ENCODE measurements at regions not wholly inside any gene's neighbourhood (a gene's known extent, or its start where the extent isn't known, plus 50 kb on each side); places are given as distances from the start of the nearest gene placed in this dataset.
"Not testable (repeated sequence)": the region's sequence is repeated elsewhere in the genome, so short reads cannot be mapped to it uniquely, and the experiment has no call there.

DNA sequence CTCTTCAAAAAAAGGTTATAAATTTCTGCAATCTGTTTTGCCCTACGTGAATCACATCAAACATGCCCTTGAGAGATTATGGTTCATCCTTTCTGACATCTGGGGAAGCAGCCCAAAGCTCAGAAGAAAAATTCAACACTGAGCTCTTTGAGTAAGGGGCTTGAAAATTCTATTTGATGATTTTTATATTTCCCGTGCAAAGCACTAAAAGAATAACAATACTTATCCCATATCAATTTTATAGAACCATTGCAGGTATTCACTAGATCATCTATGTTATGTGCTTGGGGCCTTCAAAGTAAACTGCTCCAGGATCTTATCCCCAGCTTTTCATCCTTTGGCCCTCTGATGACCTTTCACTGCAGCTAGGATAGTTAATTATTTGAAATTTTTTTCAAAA lies 966.9 kb upstream of the CNTN5 start:
- TF ChIP-seq CTCF (IDR thresholded peaks at IDR 0.05; ENCODE audit: low read depth, low read length), result no peak
- DNase-seq (ENCODE audit: extremely low read depth, low read depth), result no peak

- DNase-seq (ENCODE audit: extremely low read depth, low read depth), result no peak
- no peak for TF ChIP-seq CTCF (IDR thresholded peaks at IDR 0.05; ENCODE audit: low read depth, low read length)
These were observed 963.8 kb upstream of the CNTN5 start for GRCh38 chr11:98056945-98057344.

DNA sequence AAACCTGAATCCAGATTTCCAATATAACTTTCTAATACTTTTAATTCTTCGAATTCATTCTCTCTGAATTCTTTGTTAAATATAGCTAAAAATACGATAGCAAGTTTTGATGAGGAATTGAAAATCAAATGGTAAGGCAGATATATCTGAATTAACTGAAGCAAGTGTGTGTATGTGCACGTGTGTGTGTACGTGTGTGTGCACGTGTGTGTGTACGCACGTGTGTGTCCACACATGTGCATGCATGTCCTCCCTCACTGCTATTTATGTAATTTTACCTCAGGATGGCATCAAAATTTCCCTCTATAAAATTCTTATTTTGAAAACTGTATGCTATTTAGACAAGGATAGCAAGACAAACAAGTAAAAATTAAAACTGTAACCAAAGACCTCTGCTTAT lies 961.3 kb upstream of the CNTN5 start:
- no peak for DNase-seq (ENCODE audit: extremely low read depth, low read depth)

GRCh38 chr11:98060759-98061158 lies 960.0 kb upstream of the CNTN5 start:
- no peak for DNase-seq (ENCODE audit: extremely low read depth, low read depth)

More for the DNA sequence above, 961.3 kb upstream of the CNTN5 start:
- TF ChIP-seq CTCF (IDR thresholded peaks at IDR 0.05; ENCODE audit: low read depth, low read length), result no peak

DNA sequence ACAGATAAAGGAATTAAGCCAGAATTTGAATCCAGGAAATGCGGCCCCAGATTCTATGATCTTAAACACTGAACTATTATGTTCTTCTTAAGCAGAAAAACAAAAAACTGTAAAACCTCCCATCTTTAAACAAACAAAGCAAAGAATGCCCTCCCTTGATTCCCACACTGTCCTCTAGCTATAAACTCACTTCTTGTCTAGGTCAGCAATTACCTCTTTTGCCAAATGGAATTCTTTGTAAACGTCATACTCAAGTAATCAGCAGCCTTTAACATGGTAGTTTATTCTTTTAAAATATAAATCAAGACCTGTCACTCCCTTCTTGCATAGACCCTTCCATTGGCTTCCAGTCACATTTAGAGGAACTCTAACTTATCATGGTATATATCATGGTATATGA lies 958.9 kb upstream of the CNTN5 start:
- no peak for TF ChIP-seq CTCF (IDR thresholded peaks at IDR 0.05; ENCODE audit: low read depth, low read length)
- DNase-seq (ENCODE audit: extremely low read depth, low read depth), result no peak

More at GRCh38 chr11:98060759-98061158, 960.0 kb upstream of the CNTN5 start:
- TF ChIP-seq CTCF (IDR thresholded peaks at IDR 0.05; ENCODE audit: low read depth, low read length), result no peak

DNA sequence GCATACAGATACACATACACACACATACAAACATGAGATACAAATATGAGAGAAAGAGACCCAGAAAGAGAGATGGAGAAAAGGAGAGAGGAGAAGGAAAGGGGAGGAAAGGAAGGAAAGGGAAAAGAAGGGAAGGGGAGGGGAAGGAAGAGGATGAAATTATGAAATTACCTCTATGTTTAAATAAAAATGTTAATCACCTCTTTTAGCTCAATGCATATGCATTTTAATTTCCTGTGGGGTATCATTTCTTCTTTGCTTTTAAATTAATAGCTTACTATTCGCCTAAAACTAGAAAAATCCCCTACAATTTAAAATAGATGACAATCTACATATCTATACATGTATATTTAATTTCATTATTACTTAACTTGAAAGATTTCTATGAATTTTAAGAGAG lies 958.0 kb upstream of the CNTN5 start:
- DNase-seq (ENCODE audit: extremely low read depth, low read depth), result no peak
- TF ChIP-seq CTCF (IDR thresholded peaks at IDR 0.05; ENCODE audit: low read depth, low read length), result no peak

- DNase-seq (ENCODE audit: extremely low read depth, low read depth), result no peak
- no peak for TF ChIP-seq CTCF (IDR thresholded peaks at IDR 0.05; ENCODE audit: low read depth, low read length)
These were observed 952.5 kb upstream of the CNTN5 start for GRCh38 chr11:98068251-98068650.

DNA sequence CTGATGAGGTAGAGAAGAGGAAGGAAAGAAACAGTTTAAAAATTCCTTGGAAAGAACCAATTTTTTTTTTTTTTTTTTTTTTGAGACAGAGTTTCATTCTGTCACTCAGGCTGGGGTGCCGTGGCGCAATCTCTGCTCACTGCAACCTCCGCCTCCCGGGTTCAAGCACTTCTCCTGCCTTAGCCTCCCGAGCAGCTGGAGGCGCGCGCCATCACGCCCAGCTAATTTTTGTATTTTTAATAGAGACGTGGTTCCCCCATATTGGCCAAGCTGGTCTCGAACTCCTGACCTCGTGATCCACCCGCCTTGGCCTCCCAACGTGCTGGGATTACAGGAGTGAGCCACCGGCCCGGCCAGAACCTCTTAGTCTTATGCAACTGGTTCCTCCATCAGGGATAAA lies 951.6 kb upstream of the CNTN5 start:
- not testable (repeated sequence) for DNase-seq (ENCODE audit: extremely low read depth, low read depth)

Measured in AG09319 (cell line).